ENCODE measurements at regions not wholly inside any gene's neighbourhood (a gene's known extent, or its start where the extent isn't known, plus 50 kb on each side); places are given as distances from the start of the nearest gene placed in this dataset.

- no peaks in the 10 kb centered on the region for H3K36me3 Mint-ChIP-seq (ENCODE audit: insufficient read depth, unreplicated experiment)
- POLR2A ChIA-PET, result no interaction called here
- peaks cover 17% of the 10 kb centered on the region for H3K9me3 Mint-ChIP-seq (ENCODE audit: unreplicated experiment)
- DNase-seq, result no peak
- intact Hi-C loops (cut with micrococcal nuclease; ENCODE audit: unreplicated experiment), result no loop called here
- H3K9me3 ChIP-seq, result no peaks in the 10 kb centered on the region
- H3K36me3 ChIP-seq (ENCODE audit: control insufficient read depth, insufficient read depth, low read length), result no peaks in the 10 kb centered on the region
- no peak for TF ChIP-seq CTCF (IDR thresholded peaks at IDR 0.05; ENCODE audit: insufficient read depth in 1 of 2, low read depth in 1 of 2, low read length in 1 of 2, severe bottlenecking in 1 of 2, unreplicated experiment in 1 of 2)
- H3K27me3 Mint-ChIP-seq (ENCODE audit: insufficient read depth, unreplicated experiment), result peaks cover 2% of the 10 kb centered on the region
- H3K4me3 Mint-ChIP-seq (ENCODE audit: unreplicated experiment), result no peak overlapping the region
- no peaks in the 10 kb centered on the region for H3K4me1 ChIP-seq
- no peaks in the 10 kb centered on the region for H3K4me1 Mint-ChIP-seq (ENCODE audit: low read depth, unreplicated experiment)
- no TSS peak for BruUV-seq (replicated peaks)
- CTCF ChIA-PET, result no interaction called here
- no peak overlapping the region for H3K4me3 ChIP-seq (ENCODE audit: low read depth, low read length)
- H3K27ac Mint-ChIP-seq (ENCODE audit: unreplicated experiment), result no peak overlapping the region
- no peaks in the 10 kb centered on the region for H3K27me3 ChIP-seq (replicated peaks; ENCODE audit: control insufficient read depth, insufficient read depth, low read length)
Observed at GRCh38 chr7:89857767-89858166, 296.5 kb upstream of the STEAP1 start.

- H3K9me3 Mint-ChIP-seq (ENCODE audit: unreplicated experiment), result no peaks in the 10 kb centered on the region
- H3K36me3 Mint-ChIP-seq (ENCODE audit: insufficient read depth, unreplicated experiment), result no peaks in the 10 kb centered on the region
- Histone ChIP-seq H3K4me1 (peaks cover 7% of the 10 kb centered on the region), H3K36me3 (ENCODE audit: control insufficient read depth, insufficient read depth, low read length) (no peaks in the 10 kb centered on the region), H3K27me3 (replicated peaks; ENCODE audit: control insufficient read depth, insufficient read depth, low read length) (no peaks in the 10 kb centered on the region), H3K4me3 (ENCODE audit: low read depth, low read length) (no peak overlapping the region), H3K9me3 (no peaks in the 10 kb centered on the region)
- no peak for TF ChIP-seq CTCF (IDR thresholded peaks at IDR 0.05; ENCODE audit: insufficient read depth in 1 of 2, low read depth in 1 of 2, low read length in 1 of 2, severe bottlenecking in 1 of 2, unreplicated experiment in 1 of 2)
- ChIA-PET CTCF (no interaction called here), POLR2A (no interaction called here)
- peaks cover 3% of the 10 kb centered on the region for H3K27me3 Mint-ChIP-seq (ENCODE audit: insufficient read depth, unreplicated experiment)
- intact Hi-C loops (cut with micrococcal nuclease; ENCODE audit: unreplicated experiment), result no loop called here
- H3K27ac Mint-ChIP-seq (ENCODE audit: unreplicated experiment), result no peak overlapping the region
- H3K4me3 Mint-ChIP-seq (ENCODE audit: unreplicated experiment), result no peak overlapping the region
- DNase-seq, result no peak
- BruUV-seq (replicated peaks), result no TSS peak
- no peaks in the 10 kb centered on the region for H3K4me1 Mint-ChIP-seq (ENCODE audit: low read depth, unreplicated experiment)
Observed at GRCh38 chr7:89887489-89887888, 266.8 kb upstream of the STEAP1 start.

- peaks cover 2% of the 10 kb centered on the region for H3K27me3 Mint-ChIP-seq (ENCODE audit: insufficient read depth, unreplicated experiment)
Observed at GRCh38 chr7:89908736-89909135, 245.5 kb upstream of the STEAP1 start.

More at GRCh38 chr7:89908736-89909135, 245.5 kb upstream of the STEAP1 start:
- no peaks in the 10 kb centered on the region for H3K9me3 Mint-ChIP-seq (ENCODE audit: unreplicated experiment)
- H3K4me1 Mint-ChIP-seq (ENCODE audit: low read depth, unreplicated experiment), result no peaks in the 10 kb centered on the region
- no peak overlapping the region for H3K4me3 Mint-ChIP-seq (ENCODE audit: unreplicated experiment)
- Histone ChIP-seq H3K4me3 (ENCODE audit: low read depth, low read length) (no peak overlapping the region), H3K27me3 (replicated peaks; ENCODE audit: control insufficient read depth, insufficient read depth, low read length) (no peaks in the 10 kb centered on the region), H3K36me3 (ENCODE audit: control insufficient read depth, insufficient read depth, low read length) (no peaks in the 10 kb centered on the region), H3K4me1 (no peaks in the 10 kb centered on the region), H3K9me3 (no peaks in the 10 kb centered on the region)
- intact Hi-C loops (cut with micrococcal nuclease; ENCODE audit: unreplicated experiment), result no loop called here
- H3K27ac Mint-ChIP-seq (ENCODE audit: unreplicated experiment), result no peak overlapping the region
- POLR2A ChIA-PET, result no interaction called here
- BruUV-seq (replicated peaks), result no TSS peak
- CTCF ChIA-PET, result no interaction called here
- no peak for TF ChIP-seq CTCF (IDR thresholded peaks at IDR 0.05; ENCODE audit: insufficient read depth in 1 of 2, low read depth in 1 of 2, low read length in 1 of 2, severe bottlenecking in 1 of 2, unreplicated experiment in 1 of 2)
- no peaks in the 10 kb centered on the region for H3K36me3 Mint-ChIP-seq (ENCODE audit: insufficient read depth, unreplicated experiment)
- no peak for DNase-seq
